ENCODE measurements at regions not wholly inside any gene's neighbourhood (a gene's known extent, or its start where the extent isn't known, plus 50 kb on each side); places are given as distances from the start of the nearest gene placed in this dataset.

- no peaks in the 10 kb centered on the region for H3K4me1 Mint-ChIP-seq (ENCODE audit: low read depth)
- no peaks in the 10 kb centered on the region for H3K27me3 Mint-ChIP-seq
- CTCF ChIA-PET, result no interaction called here
- TF ChIP-seq, protein P1, sequence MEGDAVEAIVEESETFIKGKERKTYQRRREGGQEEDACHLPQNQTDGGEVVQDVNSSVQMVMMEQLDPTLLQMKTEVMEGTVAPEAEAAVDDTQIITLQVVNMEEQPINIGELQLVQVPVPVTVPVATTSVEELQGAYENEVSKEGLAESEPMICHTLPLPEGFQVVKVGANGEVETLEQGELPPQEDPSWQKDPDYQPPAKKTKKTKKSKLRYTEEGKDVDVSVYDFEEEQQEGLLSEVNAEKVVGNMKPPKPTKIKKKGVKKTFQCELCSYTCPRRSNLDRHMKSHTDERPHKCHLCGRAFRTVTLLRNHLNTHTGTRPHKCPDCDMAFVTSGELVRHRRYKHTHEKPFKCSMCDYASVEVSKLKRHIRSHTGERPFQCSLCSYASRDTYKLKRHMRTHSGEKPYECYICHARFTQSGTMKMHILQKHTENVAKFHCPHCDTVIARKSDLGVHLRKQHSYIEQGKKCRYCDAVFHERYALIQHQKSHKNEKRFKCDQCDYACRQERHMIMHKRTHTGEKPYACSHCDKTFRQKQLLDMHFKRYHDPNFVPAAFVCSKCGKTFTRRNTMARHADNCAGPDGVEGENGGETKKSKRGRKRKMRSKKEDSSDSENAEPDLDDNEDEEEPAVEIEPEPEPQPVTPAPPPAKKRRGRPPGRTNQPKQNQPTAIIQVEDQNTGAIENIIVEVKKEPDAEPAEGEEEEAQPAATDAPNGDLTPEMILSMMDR (IDR thresholded peaks at IDR 0.05), result no peak
- DNase-seq (no peak), ATAC-seq (no peak)
- no peak overlapping the region for H3K27ac Mint-ChIP-seq
- POLR2A ChIA-PET, result no interaction called here
- no peak overlapping the region for H3K4me3 Mint-ChIP-seq
- H3K36me3 Mint-ChIP-seq (ENCODE audit: low read depth), result no peaks in the 10 kb centered on the region
- H3K9me3 Mint-ChIP-seq, result peaks cover 1% of the 10 kb centered on the region
- intact Hi-C loops (cut with micrococcal nuclease), result no loop called here
Observed at GRCh38 chr6:114580882-114581281, 238.1 kb upstream of the HS3ST5 start.

- POLR2A ChIA-PET, result no interaction called here
- Mint-ChIP-seq H3K4me1 (ENCODE audit: low read depth) (no peaks in the 10 kb centered on the region), H3K9me3 (no peaks in the 10 kb centered on the region), H3K36me3 (ENCODE audit: low read depth) (no peaks in the 10 kb centered on the region), H3K27ac (no peak overlapping the region), H3K4me3 (no peak overlapping the region), H3K27me3 (no peaks in the 10 kb centered on the region)
- DNase-seq (no peak), ATAC-seq (no peak)
- CTCF ChIA-PET, result no interaction called here
- TF ChIP-seq, protein P1 (IDR thresholded peaks at IDR 0.05), result no peak
- intact Hi-C loops (cut with micrococcal nuclease), result no loop called here
Observed at GRCh38 chr6:114579486-114579885, 236.7 kb upstream of the HS3ST5 start.

DNA sequence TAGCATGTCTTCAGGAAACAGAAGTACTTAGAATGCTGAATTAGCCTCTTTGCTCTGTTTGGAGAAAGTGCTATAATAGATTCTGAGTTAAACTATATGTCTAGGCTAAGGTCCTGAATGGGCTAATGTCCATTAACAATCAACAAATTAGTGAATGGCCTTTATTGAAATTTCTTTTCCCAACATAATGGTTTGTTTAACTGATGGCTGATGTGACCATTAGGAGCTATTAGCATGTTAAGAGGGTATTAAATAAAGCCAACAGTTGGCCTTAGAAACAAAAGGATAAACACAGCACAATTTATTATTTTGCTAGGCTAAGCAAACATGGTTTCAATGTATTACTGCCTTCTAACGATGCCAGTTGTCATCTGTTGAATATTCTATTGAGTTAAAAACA is 234.3 kb upstream of the HS3ST5 start:
- intact Hi-C loops (cut with micrococcal nuclease), result no loop called here
- no peaks in the 10 kb centered on the region for H3K4me1 Mint-ChIP-seq (ENCODE audit: low read depth)
- ChIA-PET CTCF (no interaction called here), POLR2A (no interaction called here)
- H3K27me3 Mint-ChIP-seq, result no peaks in the 10 kb centered on the region
- no peaks in the 10 kb centered on the region for H3K36me3 Mint-ChIP-seq (ENCODE audit: low read depth)
- peaks cover 1% of the 10 kb centered on the region for H3K9me3 Mint-ChIP-seq
- TF ChIP-seq, protein P1 (IDR thresholded peaks at IDR 0.05), result no peak
- DNase-seq (no peak), ATAC-seq (no peak)
- no peak overlapping the region for H3K4me3 Mint-ChIP-seq
- no peak overlapping the region for H3K27ac Mint-ChIP-seq

GRCh38 chr6:114576330-114576729 is 233.5 kb upstream of the HS3ST5 start:
- H3K36me3 Mint-ChIP-seq (ENCODE audit: low read depth), result no peaks in the 10 kb centered on the region
- TF ChIP-seq, protein P1 (IDR thresholded peaks at IDR 0.05), result no peak
- ATAC-seq (no peak), DNase-seq (no peak)
- H3K4me3 Mint-ChIP-seq, result no peak overlapping the region
- no peaks in the 10 kb centered on the region for H3K4me1 Mint-ChIP-seq (ENCODE audit: low read depth)
- no peaks in the 10 kb centered on the region for H3K27me3 Mint-ChIP-seq
- ChIA-PET POLR2A (no interaction called here), CTCF (no interaction called here)
- intact Hi-C loops (cut with micrococcal nuclease), result no loop called here
- H3K27ac Mint-ChIP-seq, result no peak overlapping the region
- H3K9me3 Mint-ChIP-seq, result peaks cover 1% of the 10 kb centered on the region

DNA sequence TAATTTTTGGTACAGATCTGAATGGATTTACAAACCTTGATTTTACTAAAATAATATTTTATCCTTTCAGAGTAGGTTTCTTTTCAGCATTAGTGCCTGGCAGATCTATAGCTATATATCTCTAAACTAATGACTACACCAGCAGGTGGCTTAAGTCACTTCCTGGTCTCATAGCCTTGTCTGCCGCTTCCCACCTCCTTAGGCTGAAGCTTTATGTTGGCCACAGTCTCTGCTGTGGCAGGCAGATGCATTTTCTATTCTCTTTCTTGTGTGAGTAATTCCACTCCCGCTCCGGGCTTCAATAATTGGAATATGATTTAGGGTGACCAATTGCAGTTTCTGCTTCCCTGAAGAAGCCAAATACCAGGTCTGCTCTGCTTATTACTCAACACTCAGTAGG is 226.8 kb upstream of the HS3ST5 start:
- POLR2A ChIA-PET, result no interaction called here
- TF ChIP-seq, protein P1 (IDR thresholded peaks at IDR 0.05), result no peak
- CTCF ChIA-PET, result no interaction called here
- Mint-ChIP-seq H3K36me3 (ENCODE audit: low read depth) (no peaks in the 10 kb centered on the region), H3K27me3 (no peaks in the 10 kb centered on the region), H3K27ac (no peak overlapping the region), H3K4me3 (no peak overlapping the region), H3K4me1 (ENCODE audit: low read depth) (no peaks in the 10 kb centered on the region), H3K9me3 (peaks cover 11% of the 10 kb centered on the region)
- no peak for ATAC-seq
- no peak for DNase-seq
- intact Hi-C loops (cut with micrococcal nuclease), result no loop called here
